ENCODE measurements at regions not wholly inside any gene's neighbourhood (a gene's known extent, or its start where the extent isn't known, plus 50 kb on each side); places are given as distances from the start of the nearest gene placed in this dataset.
"Not testable (repeated sequence)": the region's sequence is repeated elsewhere in the genome, so short reads cannot be mapped to it uniquely, and the experiment has no call there.

- no peak for FAIRE-seq
Measured at GRCh38 chr1:208475951-208476845, 232.0 kb upstream of the PLXNA2 start.

GRCh38 chr1:208476846-208477170 is 232.6 kb upstream of the PLXNA2 start:
- no peak for FAIRE-seq

- FAIRE-seq = no peak
Measured at GRCh38 chr1:208479435-208479834, 235.3 kb upstream of the PLXNA2 start.

- no peak for FAIRE-seq
Measured at GRCh38 chr1:208485512-208485911, 241.3 kb upstream of the PLXNA2 start.

- FAIRE-seq = no peak
Measured at GRCh38 chr1:208486677-208487076, 242.5 kb upstream of the PLXNA2 start.

- not testable (repeated sequence) for FAIRE-seq
Measured at GRCh38 chr1:208488432-208488831, 244.2 kb upstream of the PLXNA2 start.

GRCh38 chr1:208496467-208497371 is 252.5 kb upstream of the PLXNA2 start:
- no peak for FAIRE-seq

- no peak for FAIRE-seq
Measured at GRCh38 chr1:208497866-208498541, 253.8 kb upstream of the PLXNA2 start.

GRCh38 chr1:208499026-208499425 is 254.8 kb upstream of the PLXNA2 start:
- FAIRE-seq = no peak

GRCh38 chr1:208499601-208500000 is 255.4 kb upstream of the PLXNA2 start:
- no peak for FAIRE-seq

- FAIRE-seq = no peak
Measured at GRCh38 chr1:208500375-208500774, 256.2 kb upstream of the PLXNA2 start.

GRCh38 chr1:208501542-208501941 is 257.4 kb upstream of the PLXNA2 start:
- FAIRE-seq = no peak

- no peak for FAIRE-seq
Measured at GRCh38 chr1:208503787-208504186, 259.6 kb upstream of the PLXNA2 start.

GRCh38 chr1:208506812-208507211 is 262.6 kb upstream of the PLXNA2 start:
- FAIRE-seq = peak; percentile 21

GRCh38 chr1:208509072-208509471 is 264.9 kb upstream of the PLXNA2 start:
- no peak for FAIRE-seq

- no peak for FAIRE-seq
Measured at GRCh38 chr1:208510192-208510952, 266.2 kb upstream of the PLXNA2 start.

GRCh38 chr1:208511242-208511860 is 267.2 kb upstream of the PLXNA2 start:
- no peak for FAIRE-seq

- FAIRE-seq = no peak
Measured at GRCh38 chr1:208513799-208514198, 269.6 kb upstream of the PLXNA2 start.

- no peak for FAIRE-seq
Measured at GRCh38 chr1:208515129-208515528, 270.9 kb upstream of the PLXNA2 start.

- no peak for FAIRE-seq
Measured at GRCh38 chr1:208516780-208517179, 272.6 kb upstream of the PLXNA2 start.

- no peak for FAIRE-seq
Measured at GRCh38 chr1:208520438-208521099, 276.4 kb upstream of the PLXNA2 start.
